ENCODE measurements at regions not wholly inside any gene's neighbourhood (a gene's known extent, or its start where the extent isn't known, plus 50 kb on each side); places are given as distances from the start of the nearest gene placed in this dataset.

- 76 to 80% methylated on average over 4 of the region's 4 CpGs for WGBS, 2 donors
These were observed 403.1 kb upstream of the TRPC7 start for GRCh38 chr5:136768457-136768856.

GRCh38 chr5:136766456-136766855, 401.1 kb upstream of the TRPC7 start:
- no peak overlapping the region for H3K4me3 ChIP-seq
- no peaks in the 10 kb centered on the region for H3K36me3 ChIP-seq
- no peak for DNase-seq (ENCODE audit: low spot score in 2 of 2)
- WGBS, 2 donors: 69 to 74% methylated on average over 3 of the region's 3 CpGs
- H3K27ac ChIP-seq: no peak overlapping the region
- no peaks in the 10 kb centered on the region for H3K9me3 ChIP-seq
- no peaks in the 10 kb centered on the region for H3K27me3 ChIP-seq
- H3K4me1 ChIP-seq: no peaks in the 10 kb centered on the region
- no peak for TF ChIP-seq EP300 (IDR thresholded peaks at IDR 0.05)
- no peak for TF ChIP-seq CTCF (IDR thresholded peaks at IDR 0.05)
- no peak for TF ChIP-seq POLR2A (IDR thresholded peaks at IDR 0.05)

More at GRCh38 chr5:136768457-136768856, 403.1 kb upstream of the TRPC7 start:
- Histone ChIP-seq H3K4me1 (no peaks in the 10 kb centered on the region), H3K27me3 (no peaks in the 10 kb centered on the region), H3K9me3 (no peaks in the 10 kb centered on the region), H3K4me3 (no peak overlapping the region), H3K27ac (no peak overlapping the region), H3K36me3 (no peaks in the 10 kb centered on the region)
- no peak for DNase-seq (ENCODE audit: low spot score in 2 of 2)
- TF ChIP-seq POLR2A (IDR thresholded peaks at IDR 0.05): no peak
- no peak for TF ChIP-seq CTCF (IDR thresholded peaks at IDR 0.05)
- no peak for TF ChIP-seq EP300 (IDR thresholded peaks at IDR 0.05)

GRCh38 chr5:136764601-136765000, 399.3 kb upstream of the TRPC7 start:
- no peaks in the 10 kb centered on the region for H3K36me3 ChIP-seq
- H3K4me3 ChIP-seq: no peak overlapping the region
- 88 to 90% methylated on average over 2 of the region's 2 CpGs for WGBS, 2 donors
- no peak for DNase-seq (ENCODE audit: low spot score in 2 of 2)
- no peaks in the 10 kb centered on the region for H3K4me1 ChIP-seq
- no peaks in the 10 kb centered on the region for H3K9me3 ChIP-seq
- H3K27ac ChIP-seq: no peak overlapping the region
- TF ChIP-seq POLR2A (IDR thresholded peaks at IDR 0.05) (no peak), EP300 (IDR thresholded peaks at IDR 0.05) (no peak), CTCF (IDR thresholded peaks at IDR 0.05) (no peak)
- H3K27me3 ChIP-seq: no peaks in the 10 kb centered on the region

GRCh38 chr5:136763548-136763947, 398.2 kb upstream of the TRPC7 start:
- Histone ChIP-seq H3K4me3 (no peak overlapping the region), H3K9me3 (no peaks in the 10 kb centered on the region), H3K4me1 (no peaks in the 10 kb centered on the region), H3K27me3 (no peaks in the 10 kb centered on the region), H3K36me3 (no peaks in the 10 kb centered on the region), H3K27ac (no peak overlapping the region)
- TF ChIP-seq POLR2A (IDR thresholded peaks at IDR 0.05): no peak
- no peak for TF ChIP-seq EP300 (IDR thresholded peaks at IDR 0.05)
- TF ChIP-seq CTCF (IDR thresholded peaks at IDR 0.05): no peak
- DNase-seq (ENCODE audit: low spot score in 2 of 2): no peak

- H3K36me3 ChIP-seq: no peaks in the 10 kb centered on the region
- no peaks in the 10 kb centered on the region for H3K4me1 ChIP-seq
- H3K4me3 ChIP-seq: no peak overlapping the region
- no peak overlapping the region for H3K27ac ChIP-seq
- DNase-seq (ENCODE audit: low spot score in 2 of 2): no peak
- no peaks in the 10 kb centered on the region for H3K9me3 ChIP-seq
- TF ChIP-seq EP300 (IDR thresholded peaks at IDR 0.05) (no peak), POLR2A (IDR thresholded peaks at IDR 0.05) (no peak)
- no peaks in the 10 kb centered on the region for H3K27me3 ChIP-seq
These were observed 388.9 kb upstream of the TRPC7 start for GRCh38 chr5:136754216-136754615.

GRCh38 chr5:136750224-136750862, 385.0 kb upstream of the TRPC7 start:
- Histone ChIP-seq H3K27me3 (no peaks in the 10 kb centered on the region), H3K4me1 (no peaks in the 10 kb centered on the region), H3K27ac (no peak overlapping the region), H3K4me3 (no peak overlapping the region), H3K36me3 (no peaks in the 10 kb centered on the region), H3K9me3 (no peaks in the 10 kb centered on the region)
- 56 to 68% methylated on average over 5 of the region's 5 CpGs for WGBS, 2 donors
- DNase-seq (ENCODE audit: low spot score in 2 of 2): no peak
- TF ChIP-seq CTCF (IDR thresholded peaks at IDR 0.05) (no peak), POLR2A (IDR thresholded peaks at IDR 0.05) (no peak), EP300 (IDR thresholded peaks at IDR 0.05) (no peak)

Data from tibial nerve (tissue), 4 donors.